HG03280 (cell line): ENCODE measurements at regions not wholly inside any gene's neighbourhood (a gene's known extent, or its start where the extent isn't known, plus 50 kb on each side); places are given as distances from the start of the nearest gene placed in this dataset.

Experiments
- ATAC-seq: cut with Tn5 transposase; IDR thresholded peaks from one replicate; pipeline ENCODE4 v1.9.1; 2021; ENCODE audit warnings: mild to moderate bottlenecking, moderate library complexity; ENCODE audit not compliant: unreplicated experiment

GRCh38 chr11:25317216-25317615, 820.4 kb downstream of the LUZP2 start:
- ATAC-seq = no peak

GRCh38 chr11:25319127-25319526, 822.3 kb downstream of the LUZP2 start:
- ATAC-seq = no peak

GRCh38 chr11:25327656-25328055, 830.8 kb downstream of the LUZP2 start:
- no peak for ATAC-seq

GRCh38 chr11:25339281-25339680, 842.4 kb downstream of the LUZP2 start:
- ATAC-seq = no peak

- no peak for ATAC-seq
Measured at GRCh38 chr11:25349537-25349936, 852.7 kb downstream of the LUZP2 start.

- ATAC-seq = no peak
Measured at GRCh38 chr11:25350899-25351803, 854.3 kb downstream of the LUZP2 start.

GRCh38 chr11:25357133-25357532, 860.3 kb downstream of the LUZP2 start:
- ATAC-seq = no peak

GRCh38 chr11:25377466-25377865, 880.6 kb downstream of the LUZP2 start:
- no peak for ATAC-seq

- ATAC-seq = no peak
Measured at GRCh38 chr11:25396847-25397246, 900.0 kb downstream of the LUZP2 start.

- no peak for ATAC-seq
Measured at GRCh38 chr11:25408146-25408545, 911.3 kb downstream of the LUZP2 start.

- ATAC-seq = no peak
Measured at GRCh38 chr11:25415793-25416192, 916.1 kb upstream of the ANO3 start.

- ATAC-seq = no peak
Measured at GRCh38 chr11:25423436-25424199, 908.3 kb upstream of the ANO3 start.

- ATAC-seq = no peak
Measured at GRCh38 chr11:25432376-25432775, 899.6 kb upstream of the ANO3 start.

GRCh38 chr11:25435197-25435596, 896.7 kb upstream of the ANO3 start:
- no peak for ATAC-seq

- no peak for ATAC-seq
Measured at GRCh38 chr11:25436326-25436725, 895.6 kb upstream of the ANO3 start.

- ATAC-seq = no peak
Measured at GRCh38 chr11:25441421-25441820, 890.5 kb upstream of the ANO3 start.

- no peak for ATAC-seq
Measured at GRCh38 chr11:25449091-25449490, 882.8 kb upstream of the ANO3 start.

GRCh38 chr11:25453471-25453870, 878.5 kb upstream of the ANO3 start:
- no peak for ATAC-seq

GRCh38 chr11:25456211-25456610, 875.7 kb upstream of the ANO3 start:
- no peak for ATAC-seq

GRCh38 chr11:25483915-25484635, 847.9 kb upstream of the ANO3 start:
- no peak for ATAC-seq

GRCh38 chr11:25485315-25485714, 846.6 kb upstream of the ANO3 start:
- ATAC-seq = no peak
